ENCODE measurements at regions not wholly inside any gene's neighbourhood (a gene's known extent, or its start where the extent isn't known, plus 50 kb on each side); places are given as distances from the start of the nearest gene placed in this dataset.

- DNase-seq = no peak
- in situ Hi-C loops (cut with MboI; ENCODE audit: low pct_unique_long_range_greater_than_20kb, low sequenced_read_pairs) = no loop called here
These were observed 60.9 kb upstream of the MMADHC start for GRCh38 chr2:149648282-149649030.

DNA sequence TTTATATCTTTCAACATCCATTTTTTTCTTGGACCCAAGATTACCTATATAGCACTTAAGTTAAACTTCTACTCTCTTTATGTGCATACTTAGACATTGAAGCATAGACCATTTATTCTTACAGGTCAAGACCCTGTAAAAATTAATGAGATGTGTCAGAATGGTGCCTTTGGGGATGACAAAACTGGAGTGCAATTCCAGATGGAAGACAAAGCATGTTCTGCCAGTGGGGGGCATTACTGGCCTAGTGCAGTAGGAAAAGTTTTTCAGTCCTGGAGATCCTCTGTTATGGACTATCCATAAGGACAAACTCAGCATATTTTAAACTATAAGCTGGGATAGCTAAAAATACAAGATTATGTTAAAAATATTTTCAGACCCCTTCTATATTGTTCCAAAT is 57.8 kb upstream of the MMADHC start:
- no peak for DNase-seq

More for the DNA sequence above, 57.8 kb upstream of the MMADHC start:
- in situ Hi-C loops (cut with MboI; ENCODE audit: low pct_unique_long_range_greater_than_20kb, low sequenced_read_pairs) = no loop called here

Measured in KBM-7 (cell line).